B cell (primary cell): ENCODE measurements at regions not wholly inside any gene's neighbourhood (a gene's known extent, or its start where the extent isn't known, plus 50 kb on each side); places are given as distances from the start of the nearest gene placed in this dataset.

ENCODE experiments used
- EZH2 ChIP-seq: IDR thresholded peaks from 2 replicates; pipeline ENCODE4 v1.6.1; 2012; ENCODE audit warnings: borderline replicate concordance, low read depth, mild to moderate bottlenecking, moderate library complexity, low read length; ENCODE audit not compliant: insufficient read depth, poor library complexity, severe bottlenecking
- TF ChIP-seq, protein P1 (sequence below): fragments of 200-600 bp; IDR thresholded peaks from one replicate; pipeline ENCODE4 v1.8.0; 2022; ENCODE audit warnings: antibody characterized with exemption, mild to moderate bottlenecking

DNA sequence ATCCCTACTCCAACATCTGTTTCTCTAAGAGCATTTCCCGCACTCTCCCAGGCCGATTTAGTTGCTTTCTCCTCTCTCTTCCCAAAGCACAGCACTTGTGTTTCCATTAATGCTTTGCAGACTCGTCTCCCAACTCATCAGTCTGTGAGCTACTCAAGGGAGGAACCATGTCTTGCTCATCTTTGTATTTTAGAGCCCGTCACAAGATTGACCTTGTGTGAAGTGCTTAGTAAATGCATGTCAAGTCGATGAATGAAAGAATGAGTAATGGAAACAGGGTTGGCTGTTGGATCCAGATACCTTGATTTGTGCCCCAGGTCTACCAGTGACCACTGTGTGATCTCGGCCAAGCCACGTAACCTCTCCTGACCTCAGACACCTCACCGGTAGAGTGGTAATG, 99.3 kb downstream of the KLF4 start:
- TF ChIP-seq, protein P1, sequence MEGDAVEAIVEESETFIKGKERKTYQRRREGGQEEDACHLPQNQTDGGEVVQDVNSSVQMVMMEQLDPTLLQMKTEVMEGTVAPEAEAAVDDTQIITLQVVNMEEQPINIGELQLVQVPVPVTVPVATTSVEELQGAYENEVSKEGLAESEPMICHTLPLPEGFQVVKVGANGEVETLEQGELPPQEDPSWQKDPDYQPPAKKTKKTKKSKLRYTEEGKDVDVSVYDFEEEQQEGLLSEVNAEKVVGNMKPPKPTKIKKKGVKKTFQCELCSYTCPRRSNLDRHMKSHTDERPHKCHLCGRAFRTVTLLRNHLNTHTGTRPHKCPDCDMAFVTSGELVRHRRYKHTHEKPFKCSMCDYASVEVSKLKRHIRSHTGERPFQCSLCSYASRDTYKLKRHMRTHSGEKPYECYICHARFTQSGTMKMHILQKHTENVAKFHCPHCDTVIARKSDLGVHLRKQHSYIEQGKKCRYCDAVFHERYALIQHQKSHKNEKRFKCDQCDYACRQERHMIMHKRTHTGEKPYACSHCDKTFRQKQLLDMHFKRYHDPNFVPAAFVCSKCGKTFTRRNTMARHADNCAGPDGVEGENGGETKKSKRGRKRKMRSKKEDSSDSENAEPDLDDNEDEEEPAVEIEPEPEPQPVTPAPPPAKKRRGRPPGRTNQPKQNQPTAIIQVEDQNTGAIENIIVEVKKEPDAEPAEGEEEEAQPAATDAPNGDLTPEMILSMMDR, result no peak
- TF ChIP-seq EZH2, result no peak
